HL-60 (cell line): ENCODE measurements at regions not wholly inside any gene's neighbourhood (a gene's known extent, or its start where the extent isn't known, plus 50 kb on each side); places are given as distances from the start of the nearest gene placed in this dataset.

Source experiments
- CTCF ChIP-seq: IDR thresholded peaks from one replicate; pipeline ENCODE4 v1.5.1; 2011; ENCODE audit warnings: low read length, control low read depth, inconsistent platforms; ENCODE audit not compliant: insufficient read depth
- GABPA ChIP-seq: IDR thresholded peaks from 2 replicates; pipeline ENCODE4 v1.6.1; 2012; ENCODE audit warnings: low read depth
- POLR2AphosphoS5 ChIP-seq: IDR thresholded peaks from 2 replicates; pipeline ENCODE4 v1.6.1; 2012; ENCODE audit warnings: low read depth
- REST ChIP-seq: IDR thresholded peaks from 2 replicates; pipeline ENCODE4 v1.6.1; 2012; ENCODE audit warnings: low read depth; ENCODE audit not compliant: insufficient replicate concordance
- SPI1 ChIP-seq: IDR thresholded peaks from 2 replicates; pipeline ENCODE4 v1.6.1; 2012; ENCODE audit warnings: low read depth, mild to moderate bottlenecking, borderline replicate concordance

- TF ChIP-seq CTCF (no peak), POLR2AphosphoS5 (no peak), REST (no peak), GABPA (no peak), SPI1 (no peak)
These were observed 282.1 kb upstream of the PPP2R2D start for GRCh38 chr10:131618587-131619267.
